Neural cell (in vitro differentiated cells): ENCODE measurements at regions not wholly inside any gene's neighbourhood (a gene's known extent, or its start where the extent isn't known, plus 50 kb on each side); places are given as distances from the start of the nearest gene placed in this dataset.

ENCODE experiments used
- H2AFZ ChIP-seq: fragments of 200-600, 300-800 bp; sonication (generic), shearing (Covaris generic); 2 replicates; pipeline ENCODE4 v1.6.0; 2014; ENCODE audit warnings: low read depth, mild to moderate bottlenecking, antibody characterized with exemption, low read length, moderate library complexity
- H3F3A ChIP-seq: fragments of 200-600 bp; shearing (Covaris generic); 2 replicates; pipeline ENCODE4 v1.6.1; 2016; ENCODE audit warnings: mild to moderate bottlenecking, moderate library complexity, mixed read lengths, antibody characterized with exemption, low read length; ENCODE audit not compliant: insufficient read depth, poor library complexity, severe bottlenecking
- H3K27ac ChIP-seq: fragments of 200-600, 300-800 bp; sonication (generic), shearing (Covaris generic); 2 replicates; pipeline ENCODE4 v1.5.1; 2014; ENCODE audit warnings: mild to moderate bottlenecking, low read length, moderate library complexity
- H3K27me3 ChIP-seq: fragments of 300-800, 200-600 bp; sonication (generic), shearing (Covaris generic); 2 replicates; pipeline ENCODE4 v1.6.0; 2014; ENCODE audit warnings: mild to moderate bottlenecking, low read depth, low read length, moderate library complexity; ENCODE audit not compliant: insufficient read depth
- H3K36me3 ChIP-seq: fragments of 300-800, 200-600 bp; sonication (generic), shearing (Covaris generic); 2 replicates; pipeline ENCODE4 v1.5.1; 2014; ENCODE audit warnings: mild to moderate bottlenecking, antibody characterized with exemption, low read length, moderate library complexity; ENCODE audit not compliant: insufficient read depth
- H3K4me2 ChIP-seq: fragments of 300-800, 200-600 bp; sonication (generic), shearing (Covaris generic); 2 replicates; pipeline ENCODE4 v1.6.0; 2014; ENCODE audit warnings: mild to moderate bottlenecking, low read length
- H3K4me3 ChIP-seq: fragments of 300-800, 200-600 bp; sonication (generic), shearing (Covaris generic); 2 replicates; pipeline ENCODE4 v1.5.1; 2014; ENCODE audit warnings: mild to moderate bottlenecking, low read length, moderate library complexity
- H3K79me2 ChIP-seq: fragments of 200-600 bp; shearing (Covaris generic); replicated peaks from 2 replicates; pipeline ENCODE4 v1.6.0; 2014; ENCODE audit warnings: mild to moderate bottlenecking, low read length, moderate library complexity; ENCODE audit not compliant: insufficient read depth
- H3K9ac ChIP-seq: fragments of 300-800, 200-600 bp; sonication (generic), shearing (Covaris generic); 2 replicates; pipeline ENCODE4 v1.6.1; 2016; ENCODE audit warnings: mild to moderate bottlenecking, low read length, mixed read lengths
- H3K9me2 ChIP-seq: fragments of 200-600 bp; shearing (Covaris generic); 2 replicates; pipeline ENCODE4 v1.6.1; 2016; ENCODE audit warnings: mild to moderate bottlenecking, low read length, mixed read lengths; ENCODE audit not compliant: insufficient read depth
- H3K9me3 ChIP-seq: fragments of 200-600, 300-800 bp; sonication (generic), shearing (Covaris generic); 2 replicates; pipeline ENCODE4 v1.6.1; 2016; ENCODE audit warnings: mild to moderate bottlenecking, mixed run types, low read length, moderate library complexity, mixed read lengths
- H4K20me1 ChIP-seq: fragments of 200-600 bp; shearing (Covaris generic); 2 replicates; pipeline ENCODE4 v1.6.1; 2016; ENCODE audit warnings: mild to moderate bottlenecking, mixed run types; ENCODE audit not compliant: insufficient read depth
- EP300 ChIP-seq: fragments of 450-650 bp; conservative IDR thresholded peaks from 2 replicates; pipeline ENCODE4 v1.6.1; 2014; ENCODE audit warnings: antibody characterized with exemption, mild to moderate bottlenecking, moderate library complexity; ENCODE audit not compliant: poor library complexity, severe bottlenecking
- EZH2 ChIP-seq: fragments of 200-600, 300-800 bp; shearing (Covaris generic), sonication (generic); IDR thresholded peaks from 2 replicates; pipeline ENCODE4 v1.6.1; 2014; ENCODE audit warnings: antibody characterized with exemption, low read length, borderline replicate concordance, mild to moderate bottlenecking; ENCODE audit not compliant: insufficient read depth, poor library complexity, severe bottlenecking
- MXI1 ChIP-seq: fragments of 450-650 bp; conservative IDR thresholded peaks from 2 replicates; pipeline ENCODE4 v1.6.1; 2014; ENCODE audit warnings: antibody characterized with exemption, mild to moderate bottlenecking; ENCODE audit not compliant: poor library complexity, severe bottlenecking
- POLR2AphosphoS5 ChIP-seq: IDR thresholded peaks from 2 replicates; pipeline ENCODE4 v1.6.1; 2012
- RAD21 ChIP-seq: fragments of 450-650 bp; conservative IDR thresholded peaks from 2 replicates; pipeline ENCODE4 v1.6.1; 2014; ENCODE audit warnings: antibody characterized with exemption, mild to moderate bottlenecking, moderate library complexity
- SMC3 ChIP-seq: fragments of 450-650 bp; conservative IDR thresholded peaks from 2 replicates; pipeline ENCODE4 v1.6.1; 2014; ENCODE audit warnings: antibody characterized with exemption, mild to moderate bottlenecking, moderate library complexity; ENCODE audit not compliant: poor library complexity
- TAF1 ChIP-seq: IDR thresholded peaks from 2 replicates; pipeline ENCODE4 v1.6.1; 2012; ENCODE audit warnings: low read depth
- TF ChIP-seq, protein P1 (sequence below): fragments of 450-650 bp; IDR thresholded peaks from 2 replicates; pipeline ENCODE4 v1.5.1; 2014; ENCODE audit warnings: antibody characterized with exemption, mild to moderate bottlenecking, moderate library complexity; ENCODE audit not compliant: poor library complexity, severe bottlenecking
- TF ChIP-seq, protein P2 (sequence below): IDR thresholded peaks from 2 replicates; pipeline ENCODE4 v1.6.1; 2012; ENCODE audit warnings: borderline replicate concordance

DNA sequence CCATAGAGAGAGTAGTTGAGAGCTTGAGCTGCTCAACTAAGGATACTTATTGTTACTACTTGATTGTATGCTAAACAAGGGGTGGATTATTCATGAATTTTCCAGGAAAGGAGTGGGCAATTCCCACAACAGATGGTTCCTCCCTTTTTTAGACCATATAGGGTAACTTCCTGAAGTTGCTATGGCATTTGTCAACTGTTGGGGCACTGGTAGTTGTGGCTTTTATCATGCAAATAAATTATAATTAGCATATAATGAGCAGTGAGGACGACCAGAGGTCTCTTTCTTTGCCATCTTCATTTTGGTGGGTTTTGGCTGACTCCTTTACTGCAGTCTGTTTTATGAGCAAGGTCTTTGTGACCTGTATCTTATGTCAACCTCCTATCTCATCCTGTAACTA, 1403.5 kb upstream of the PABPC4L start:
- no peaks in the 10 kb centered on the region for H3K9me3 ChIP-seq
- H3K36me3 ChIP-seq: no peaks in the 10 kb centered on the region
- H3F3A ChIP-seq: no peaks in the 10 kb centered on the region
- no peaks in the 10 kb centered on the region for H3K79me2 ChIP-seq
- H3K9ac ChIP-seq: no peak overlapping the region
- no peaks in the 10 kb centered on the region for H4K20me1 ChIP-seq
- no peak overlapping the region for H3K27ac ChIP-seq
- TF ChIP-seq, protein P1, sequence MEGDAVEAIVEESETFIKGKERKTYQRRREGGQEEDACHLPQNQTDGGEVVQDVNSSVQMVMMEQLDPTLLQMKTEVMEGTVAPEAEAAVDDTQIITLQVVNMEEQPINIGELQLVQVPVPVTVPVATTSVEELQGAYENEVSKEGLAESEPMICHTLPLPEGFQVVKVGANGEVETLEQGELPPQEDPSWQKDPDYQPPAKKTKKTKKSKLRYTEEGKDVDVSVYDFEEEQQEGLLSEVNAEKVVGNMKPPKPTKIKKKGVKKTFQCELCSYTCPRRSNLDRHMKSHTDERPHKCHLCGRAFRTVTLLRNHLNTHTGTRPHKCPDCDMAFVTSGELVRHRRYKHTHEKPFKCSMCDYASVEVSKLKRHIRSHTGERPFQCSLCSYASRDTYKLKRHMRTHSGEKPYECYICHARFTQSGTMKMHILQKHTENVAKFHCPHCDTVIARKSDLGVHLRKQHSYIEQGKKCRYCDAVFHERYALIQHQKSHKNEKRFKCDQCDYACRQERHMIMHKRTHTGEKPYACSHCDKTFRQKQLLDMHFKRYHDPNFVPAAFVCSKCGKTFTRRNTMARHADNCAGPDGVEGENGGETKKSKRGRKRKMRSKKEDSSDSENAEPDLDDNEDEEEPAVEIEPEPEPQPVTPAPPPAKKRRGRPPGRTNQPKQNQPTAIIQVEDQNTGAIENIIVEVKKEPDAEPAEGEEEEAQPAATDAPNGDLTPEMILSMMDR: no peak
- H3K27me3 ChIP-seq: no peaks in the 10 kb centered on the region
- no peak overlapping the region for H3K4me2 ChIP-seq
- no peak overlapping the region for H2AFZ ChIP-seq
- H3K9me2 ChIP-seq: no peaks in the 10 kb centered on the region
- H3K4me3 ChIP-seq: no peak overlapping the region

DNA sequence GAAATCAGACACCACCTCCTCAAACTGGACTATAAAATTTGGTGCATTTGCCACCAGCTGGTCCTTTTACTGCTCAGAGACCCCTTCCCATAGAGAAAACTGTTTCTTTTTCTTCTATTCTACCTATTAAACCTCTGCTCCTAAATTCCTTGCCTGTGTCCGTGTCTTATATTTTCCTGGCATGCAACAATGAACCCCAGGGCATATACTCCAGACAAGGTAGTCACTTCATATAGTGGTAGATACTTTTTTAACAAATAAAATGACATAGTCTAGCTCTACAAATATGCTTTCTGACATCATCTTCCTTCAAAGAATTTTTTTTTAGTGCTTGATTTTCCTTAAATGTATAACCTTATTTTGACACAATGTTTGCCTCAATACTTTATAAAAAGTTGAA, 1402.9 kb upstream of the PABPC4L start:
- H3K4me3 ChIP-seq: no peak overlapping the region
- no peaks in the 10 kb centered on the region for H3K9me3 ChIP-seq
- H3K9ac ChIP-seq: no peak overlapping the region
- no peaks in the 10 kb centered on the region for H3F3A ChIP-seq
- H3K27ac ChIP-seq: no peak overlapping the region
- no peaks in the 10 kb centered on the region for H3K36me3 ChIP-seq
- no peaks in the 10 kb centered on the region for H3K27me3 ChIP-seq
- H4K20me1 ChIP-seq: no peaks in the 10 kb centered on the region
- no peaks in the 10 kb centered on the region for H3K9me2 ChIP-seq
- H3K4me2 ChIP-seq: no peak overlapping the region
- no peaks in the 10 kb centered on the region for H3K79me2 ChIP-seq
- TF ChIP-seq POLR2AphosphoS5 (no peak), EP300 (no peak), SMC3 (no peak), RAD21 (no peak), TAF1 (no peak), EZH2 (no peak), MXI1 (no peak)
- TF ChIP-seq, protein P1: no peak
- TF ChIP-seq, protein P2, sequence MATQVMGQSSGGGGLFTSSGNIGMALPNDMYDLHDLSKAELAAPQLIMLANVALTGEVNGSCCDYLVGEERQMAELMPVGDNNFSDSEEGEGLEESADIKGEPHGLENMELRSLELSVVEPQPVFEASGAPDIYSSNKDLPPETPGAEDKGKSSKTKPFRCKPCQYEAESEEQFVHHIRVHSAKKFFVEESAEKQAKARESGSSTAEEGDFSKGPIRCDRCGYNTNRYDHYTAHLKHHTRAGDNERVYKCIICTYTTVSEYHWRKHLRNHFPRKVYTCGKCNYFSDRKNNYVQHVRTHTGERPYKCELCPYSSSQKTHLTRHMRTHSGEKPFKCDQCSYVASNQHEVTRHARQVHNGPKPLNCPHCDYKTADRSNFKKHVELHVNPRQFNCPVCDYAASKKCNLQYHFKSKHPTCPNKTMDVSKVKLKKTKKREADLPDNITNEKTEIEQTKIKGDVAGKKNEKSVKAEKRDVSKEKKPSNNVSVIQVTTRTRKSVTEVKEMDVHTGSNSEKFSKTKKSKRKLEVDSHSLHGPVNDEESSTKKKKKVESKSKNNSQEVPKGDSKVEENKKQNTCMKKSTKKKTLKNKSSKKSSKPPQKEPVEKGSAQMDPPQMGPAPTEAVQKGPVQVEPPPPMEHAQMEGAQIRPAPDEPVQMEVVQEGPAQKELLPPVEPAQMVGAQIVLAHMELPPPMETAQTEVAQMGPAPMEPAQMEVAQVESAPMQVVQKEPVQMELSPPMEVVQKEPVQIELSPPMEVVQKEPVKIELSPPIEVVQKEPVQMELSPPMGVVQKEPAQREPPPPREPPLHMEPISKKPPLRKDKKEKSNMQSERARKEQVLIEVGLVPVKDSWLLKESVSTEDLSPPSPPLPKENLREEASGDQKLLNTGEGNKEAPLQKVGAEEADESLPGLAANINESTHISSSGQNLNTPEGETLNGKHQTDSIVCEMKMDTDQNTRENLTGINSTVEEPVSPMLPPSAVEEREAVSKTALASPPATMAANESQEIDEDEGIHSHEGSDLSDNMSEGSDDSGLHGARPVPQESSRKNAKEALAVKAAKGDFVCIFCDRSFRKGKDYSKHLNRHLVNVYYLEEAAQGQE: no peak
- no peak overlapping the region for H2AFZ ChIP-seq
